Spleen (tissue), 7 donors: ENCODE measurements at regions not wholly inside any gene's neighbourhood (a gene's known extent, or its start where the extent isn't known, plus 50 kb on each side); places are given as distances from the start of the nearest gene placed in this dataset.

ENCODE experiments used
- POLR2A ChIP-seq, 3 donors: fragments of 450-650 bp; IDR thresholded peaks; one replicate each; pipeline ENCODE4 v1.5.1; 2017; ENCODE audit warnings: antibody characterized with exemption in 3 of 3, mild to moderate bottlenecking in 1 of 3
- POLR2AphosphoS5 ChIP-seq, 3 donors: sonication (generic); formaldehyde crosslinking; IDR thresholded peaks; one replicate each; pipeline ENCODE4 v1.5.1; 2017; ENCODE audit warnings: antibody characterized with exemption in 3 of 3
- TF ChIP-seq, protein P1 (sequence below), 11 experiments: fragments of 200-600 bp in 7 of 11; fragments of 450-650 bp in 4 of 11; sonication (generic) in 4 of 11; IDR thresholded peaks in 8 of 11; conservative IDR thresholded peaks in 3 of 11; 1 replicate in 7 of 11; 2 replicates in 4 of 11; pipeline versions ENCODE4 v1.4.0 to v1.8.0; 2016 to 2021; ENCODE audit warnings: antibody characterized with exemption in 11 of 11, inconsistent platforms in 4 of 11, mild to moderate bottlenecking in 1 of 11
- donor health status: DM: no; HTN: no; CAD: no; lungs with moderate emphysema.
- donor health status: DM: no; HTN: no; CAD: no.
- donor health status: DM: no; HTN: no; CAD: no.

DNA sequence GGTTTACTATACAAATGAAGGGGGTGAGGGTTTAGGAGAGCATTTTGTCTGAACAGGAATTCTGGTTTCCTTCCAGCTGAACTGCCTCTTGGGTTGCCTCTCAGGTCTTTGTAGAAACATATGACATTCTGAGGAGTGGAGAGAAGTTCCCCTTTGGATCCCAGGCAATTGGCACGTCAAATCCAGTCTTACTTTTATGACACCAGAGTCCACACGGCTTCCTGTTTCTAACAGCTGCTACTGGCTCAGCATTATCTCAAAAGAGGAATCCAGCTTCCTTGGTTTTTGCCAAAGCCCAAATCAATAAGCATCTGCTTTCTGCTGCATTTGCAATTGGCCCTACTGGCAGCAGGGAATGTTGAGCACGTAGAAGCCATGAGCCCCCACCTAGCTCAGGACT is 97.6 kb upstream of the FAM20A start:
- TF ChIP-seq POLR2AphosphoS5 (IDR thresholded peaks at IDR 0.05) = no peak
- TF ChIP-seq, protein P1, sequence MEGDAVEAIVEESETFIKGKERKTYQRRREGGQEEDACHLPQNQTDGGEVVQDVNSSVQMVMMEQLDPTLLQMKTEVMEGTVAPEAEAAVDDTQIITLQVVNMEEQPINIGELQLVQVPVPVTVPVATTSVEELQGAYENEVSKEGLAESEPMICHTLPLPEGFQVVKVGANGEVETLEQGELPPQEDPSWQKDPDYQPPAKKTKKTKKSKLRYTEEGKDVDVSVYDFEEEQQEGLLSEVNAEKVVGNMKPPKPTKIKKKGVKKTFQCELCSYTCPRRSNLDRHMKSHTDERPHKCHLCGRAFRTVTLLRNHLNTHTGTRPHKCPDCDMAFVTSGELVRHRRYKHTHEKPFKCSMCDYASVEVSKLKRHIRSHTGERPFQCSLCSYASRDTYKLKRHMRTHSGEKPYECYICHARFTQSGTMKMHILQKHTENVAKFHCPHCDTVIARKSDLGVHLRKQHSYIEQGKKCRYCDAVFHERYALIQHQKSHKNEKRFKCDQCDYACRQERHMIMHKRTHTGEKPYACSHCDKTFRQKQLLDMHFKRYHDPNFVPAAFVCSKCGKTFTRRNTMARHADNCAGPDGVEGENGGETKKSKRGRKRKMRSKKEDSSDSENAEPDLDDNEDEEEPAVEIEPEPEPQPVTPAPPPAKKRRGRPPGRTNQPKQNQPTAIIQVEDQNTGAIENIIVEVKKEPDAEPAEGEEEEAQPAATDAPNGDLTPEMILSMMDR (IDR thresholded peaks at IDR 0.05 in 8 of 11, conservative IDR thresholded peaks at IDR 0.05 in 3 of 11) = no peak
- TF ChIP-seq POLR2A (IDR thresholded peaks at IDR 0.05) = no peak
